ENCODE measurements at regions not wholly inside any gene's neighbourhood (a gene's known extent, or its start where the extent isn't known, plus 50 kb on each side); places are given as distances from the start of the nearest gene placed in this dataset.

GRCh38 chr15:27648359-27648758, 450.8 kb downstream of the OCA2 start:
- TF ChIP-seq EZH2 (IDR thresholded peaks at IDR 0.05; ENCODE audit: borderline replicate concordance, low read length) (no peak), CTCF (IDR thresholded peaks at IDR 0.05; ENCODE audit: low read length) (no peak)
- H3K27ac ChIP-seq (ENCODE audit: low read depth, low read length, poor library complexity, severe bottlenecking): no peak overlapping the region
- H3K27me3 ChIP-seq (ENCODE audit: insufficient read depth, low read length): no peaks in the 10 kb centered on the region
- H3K4me2 ChIP-seq (ENCODE audit: low read length): no peak overlapping the region
- no peaks in the 10 kb centered on the region for H4K20me1 ChIP-seq (ENCODE audit: insufficient read depth, low read length)
- no peaks in the 10 kb centered on the region for H3F3A ChIP-seq (ENCODE audit: insufficient read depth, low read length)
- no peaks in the 10 kb centered on the region for H3K36me3 ChIP-seq (ENCODE audit: insufficient read depth, low read length)
- H3K9me3 ChIP-seq (ENCODE audit: low read length): no peaks in the 10 kb centered on the region
- no peak overlapping the region for H3K9ac ChIP-seq (ENCODE audit: low read length)
- H3K9me2 ChIP-seq (ENCODE audit: low read depth, low read length): no peaks in the 10 kb centered on the region
- H3K4me3 ChIP-seq (ENCODE audit: low read depth, low read length, poor library complexity, severe bottlenecking): no peak overlapping the region
- H2AFZ ChIP-seq (ENCODE audit: low read length): no peak overlapping the region
- no peaks in the 10 kb centered on the region for H3K79me2 ChIP-seq (ENCODE audit: insufficient read depth, low read length)
- no peaks in the 10 kb centered on the region for H3K4me1 ChIP-seq (ENCODE audit: insufficient read depth, low read length, severe bottlenecking)

GRCh38 chr15:27646531-27646930, 452.6 kb downstream of the OCA2 start:
- no peaks in the 10 kb centered on the region for H3K79me2 ChIP-seq (ENCODE audit: insufficient read depth, low read length)
- H3K36me3 ChIP-seq (ENCODE audit: insufficient read depth, low read length): no peaks in the 10 kb centered on the region
- no peak overlapping the region for H2AFZ ChIP-seq (ENCODE audit: low read length)
- no peaks in the 10 kb centered on the region for H3K27me3 ChIP-seq (ENCODE audit: insufficient read depth, low read length)
- H3K4me2 ChIP-seq (ENCODE audit: low read length): no peak overlapping the region
- no peaks in the 10 kb centered on the region for H3K9me3 ChIP-seq (ENCODE audit: low read length)
- no peak overlapping the region for H3K27ac ChIP-seq (ENCODE audit: low read depth, low read length, poor library complexity, severe bottlenecking)
- no peak overlapping the region for H3K9ac ChIP-seq (ENCODE audit: low read length)
- TF ChIP-seq EZH2 (IDR thresholded peaks at IDR 0.05; ENCODE audit: borderline replicate concordance, low read length) (no peak), CTCF (IDR thresholded peaks at IDR 0.05; ENCODE audit: low read length) (no peak)
- no peaks in the 10 kb centered on the region for H3K4me1 ChIP-seq (ENCODE audit: insufficient read depth, low read length, severe bottlenecking)
- no peak overlapping the region for H3K4me3 ChIP-seq (ENCODE audit: low read depth, low read length, poor library complexity, severe bottlenecking)
- H4K20me1 ChIP-seq (ENCODE audit: insufficient read depth, low read length): no peaks in the 10 kb centered on the region
- no peaks in the 10 kb centered on the region for H3F3A ChIP-seq (ENCODE audit: insufficient read depth, low read length)
- no peaks in the 10 kb centered on the region for H3K9me2 ChIP-seq (ENCODE audit: low read depth, low read length)

GRCh38 chr15:27645672-27646071, 453.4 kb downstream of the OCA2 start:
- no peaks in the 10 kb centered on the region for H3K9me3 ChIP-seq (ENCODE audit: low read length)
- H3F3A ChIP-seq (ENCODE audit: insufficient read depth, low read length): no peaks in the 10 kb centered on the region
- TF ChIP-seq CTCF (IDR thresholded peaks at IDR 0.05; ENCODE audit: low read length) (no peak), EZH2 (IDR thresholded peaks at IDR 0.05; ENCODE audit: borderline replicate concordance, low read length) (no peak)
- H2AFZ ChIP-seq (ENCODE audit: low read length): no peak overlapping the region
- no peaks in the 10 kb centered on the region for H3K27me3 ChIP-seq (ENCODE audit: insufficient read depth, low read length)
- no peaks in the 10 kb centered on the region for H3K9me2 ChIP-seq (ENCODE audit: low read depth, low read length)
- no peaks in the 10 kb centered on the region for H3K36me3 ChIP-seq (ENCODE audit: insufficient read depth, low read length)
- H3K9ac ChIP-seq (ENCODE audit: low read length): no peak overlapping the region
- no peak overlapping the region for H3K4me2 ChIP-seq (ENCODE audit: low read length)
- H3K79me2 ChIP-seq (ENCODE audit: insufficient read depth, low read length): no peaks in the 10 kb centered on the region
- no peaks in the 10 kb centered on the region for H3K4me1 ChIP-seq (ENCODE audit: insufficient read depth, low read length, severe bottlenecking)
- H4K20me1 ChIP-seq (ENCODE audit: insufficient read depth, low read length): no peaks in the 10 kb centered on the region
- no peak overlapping the region for H3K27ac ChIP-seq (ENCODE audit: low read depth, low read length, poor library complexity, severe bottlenecking)
- H3K4me3 ChIP-seq (ENCODE audit: low read depth, low read length, poor library complexity, severe bottlenecking): no peak overlapping the region
